Medulla oblongata (tissue), 1 donor: ENCODE measurements at regions not wholly inside any gene's neighbourhood (a gene's known extent, or its start where the extent isn't known, plus 50 kb on each side); places are given as distances from the start of the nearest gene placed in this dataset.
"Not testable (repeated sequence)": the region's sequence is repeated elsewhere in the genome, so short reads cannot be mapped to it uniquely, and the experiment has no call there.

Experiments used
- DNase-seq: peaks from one replicate; pipeline ENCODE4 v3.0.0-alpha.2; 2015; ENCODE audit errors: extremely low spot score

GRCh38 chr11:38156495-38157146 is 1558.6 kb upstream of the RAG2 start:
- DNase-seq, result no peak

- no peak for DNase-seq
Observed at GRCh38 chr11:38155856-38156255, 1557.8 kb upstream of the RAG2 start.

- no peak for DNase-seq
Observed at GRCh38 chr11:38153985-38154384, 1555.9 kb upstream of the RAG2 start.

GRCh38 chr11:38143852-38144251 is 1545.8 kb upstream of the RAG2 start:
- no peak for DNase-seq

GRCh38 chr11:38138972-38139371 is 1540.9 kb upstream of the RAG2 start:
- no peak for DNase-seq

GRCh38 chr11:38136887-38137286 is 1538.9 kb upstream of the RAG2 start:
- no peak for DNase-seq

- no peak for DNase-seq
Observed at GRCh38 chr11:38131535-38131934, 1533.5 kb upstream of the RAG2 start.

GRCh38 chr11:38130976-38131375 is 1532.9 kb upstream of the RAG2 start:
- DNase-seq, result no peak

- no peak for DNase-seq
Observed at GRCh38 chr11:38130514-38130913, 1532.5 kb upstream of the RAG2 start.

- DNase-seq, result no peak
Observed at GRCh38 chr11:38123673-38124072, 1525.6 kb upstream of the RAG2 start.

- DNase-seq, result not testable (repeated sequence)
Observed at GRCh38 chr11:38116616-38117015, 1518.6 kb upstream of the RAG2 start.

- not testable (repeated sequence) for DNase-seq
Observed at GRCh38 chr11:38115381-38115780, 1517.3 kb upstream of the RAG2 start.

GRCh38 chr11:38100836-38101462 is 1502.9 kb upstream of the RAG2 start:
- no peak for DNase-seq

- DNase-seq, result no peak
Observed at GRCh38 chr11:38095268-38095667, 1497.2 kb upstream of the RAG2 start.

- no peak for DNase-seq
Observed at GRCh38 chr11:38089726-38090125, 1491.7 kb upstream of the RAG2 start.

GRCh38 chr11:38060920-38061319 is 1462.9 kb upstream of the RAG2 start:
- DNase-seq, result no peak

- DNase-seq, result no peak
Observed at GRCh38 chr11:38060136-38060535, 1462.1 kb upstream of the RAG2 start.

- DNase-seq, result no peak
Observed at GRCh38 chr11:38046571-38047135, 1448.6 kb upstream of the RAG2 start.

- no peak for DNase-seq
Observed at GRCh38 chr11:38043060-38043459, 1445.0 kb upstream of the RAG2 start.

GRCh38 chr11:38038777-38039176 is 1440.7 kb upstream of the RAG2 start:
- no peak for DNase-seq

GRCh38 chr11:38019072-38019775 is 1421.2 kb upstream of the RAG2 start:
- no peak for DNase-seq

- peak; percentile 2 for DNase-seq
Observed at GRCh38 chr11:38014405-38014804, 1416.4 kb upstream of the RAG2 start.

- DNase-seq, result no peak
Observed at GRCh38 chr11:38013157-38013556, 1415.1 kb upstream of the RAG2 start.
